Kidney epithelial cell (primary cell): ENCODE measurements at regions not wholly inside any gene's neighbourhood (a gene's known extent, or its start where the extent isn't known, plus 50 kb on each side); places are given as distances from the start of the nearest gene placed in this dataset.
"Not testable (repeated sequence)": the region's sequence is repeated elsewhere in the genome, so short reads cannot be mapped to it uniquely, and the experiment has no call there.

ENCODE experiments used
- DNase-seq: peaks from one replicate; pipeline ENCODE4 v3.0.0-alpha.2; 2010; ENCODE audit warnings: low read depth
- H3K27me3 ChIP-seq: 2 replicates; pipeline ENCODE4 v1.6.0; 2011; ENCODE audit warnings: low read length; ENCODE audit not compliant: control insufficient read depth, insufficient read depth
- H3K36me3 ChIP-seq: 2 replicates; pipeline ENCODE4 v1.5.1; 2011; ENCODE audit warnings: low read length; ENCODE audit not compliant: control insufficient read depth, insufficient read depth
- H3K4me3 ChIP-seq: 2 replicates; pipeline ENCODE4 v1.5.1; 2011; ENCODE audit warnings: low read depth, mild to moderate bottlenecking, control low read depth, low read length
- TF ChIP-seq, protein P1 (sequence below): IDR thresholded peaks from 2 replicates; pipeline ENCODE4 v1.5.1; 2011; ENCODE audit warnings: mild to moderate bottlenecking, moderate library complexity, low read length, control low read depth, inconsistent platforms; ENCODE audit not compliant: insufficient read depth, poor library complexity, severe bottlenecking

DNA sequence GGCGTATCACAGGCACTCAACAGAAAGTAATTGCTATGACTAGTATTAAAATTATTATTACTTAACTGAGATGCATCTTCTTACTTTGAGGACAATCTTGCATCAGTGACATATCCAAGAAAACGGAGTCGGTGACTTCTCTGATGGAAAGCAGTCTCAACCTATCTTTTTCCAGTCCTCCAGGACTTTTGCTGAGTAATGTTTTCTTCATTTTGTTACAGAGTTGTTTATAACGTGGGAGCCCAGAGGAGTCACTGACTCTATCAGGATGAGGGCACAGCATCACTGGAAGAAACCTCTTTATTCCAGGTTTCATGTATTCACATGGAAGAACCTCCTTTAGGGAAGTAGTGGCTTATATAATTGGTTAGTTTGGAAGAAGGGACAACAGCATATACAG, 51.5 kb upstream of the MELK start:
- Histone ChIP-seq H3K36me3 (no peaks in the 10 kb centered on the region), H3K27me3 (no peaks in the 10 kb centered on the region), H3K4me3 (no peak overlapping the region)
- TF ChIP-seq, protein P1, sequence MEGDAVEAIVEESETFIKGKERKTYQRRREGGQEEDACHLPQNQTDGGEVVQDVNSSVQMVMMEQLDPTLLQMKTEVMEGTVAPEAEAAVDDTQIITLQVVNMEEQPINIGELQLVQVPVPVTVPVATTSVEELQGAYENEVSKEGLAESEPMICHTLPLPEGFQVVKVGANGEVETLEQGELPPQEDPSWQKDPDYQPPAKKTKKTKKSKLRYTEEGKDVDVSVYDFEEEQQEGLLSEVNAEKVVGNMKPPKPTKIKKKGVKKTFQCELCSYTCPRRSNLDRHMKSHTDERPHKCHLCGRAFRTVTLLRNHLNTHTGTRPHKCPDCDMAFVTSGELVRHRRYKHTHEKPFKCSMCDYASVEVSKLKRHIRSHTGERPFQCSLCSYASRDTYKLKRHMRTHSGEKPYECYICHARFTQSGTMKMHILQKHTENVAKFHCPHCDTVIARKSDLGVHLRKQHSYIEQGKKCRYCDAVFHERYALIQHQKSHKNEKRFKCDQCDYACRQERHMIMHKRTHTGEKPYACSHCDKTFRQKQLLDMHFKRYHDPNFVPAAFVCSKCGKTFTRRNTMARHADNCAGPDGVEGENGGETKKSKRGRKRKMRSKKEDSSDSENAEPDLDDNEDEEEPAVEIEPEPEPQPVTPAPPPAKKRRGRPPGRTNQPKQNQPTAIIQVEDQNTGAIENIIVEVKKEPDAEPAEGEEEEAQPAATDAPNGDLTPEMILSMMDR, result no peak
- DNase-seq, result no peak

DNA sequence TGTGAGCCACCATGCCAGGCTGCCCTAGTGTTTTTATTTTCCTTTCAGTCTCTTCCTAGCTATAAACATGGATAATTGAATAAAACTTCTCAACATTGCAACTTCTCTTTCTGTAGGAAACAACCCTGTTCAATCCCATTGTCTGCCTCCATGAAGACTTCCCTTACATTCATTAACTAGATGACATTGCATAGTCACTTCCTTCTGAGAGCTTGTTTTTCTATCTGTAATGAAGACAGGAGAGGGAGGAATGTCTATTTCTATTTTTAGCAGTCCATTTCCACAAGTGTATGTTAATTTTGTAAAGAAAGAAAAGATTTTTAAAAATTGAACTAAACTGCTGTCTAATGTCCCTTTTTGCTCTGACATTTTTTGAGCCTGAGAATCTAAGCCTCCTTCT, 55.6 kb upstream of the MELK start:
- TF ChIP-seq, protein P1, result no peak
- peak; percentile 18 for DNase-seq
- no peaks in the 10 kb centered on the region for H3K36me3 ChIP-seq
- H3K27me3 ChIP-seq, result no peaks in the 10 kb centered on the region
- no peak overlapping the region for H3K4me3 ChIP-seq

DNA sequence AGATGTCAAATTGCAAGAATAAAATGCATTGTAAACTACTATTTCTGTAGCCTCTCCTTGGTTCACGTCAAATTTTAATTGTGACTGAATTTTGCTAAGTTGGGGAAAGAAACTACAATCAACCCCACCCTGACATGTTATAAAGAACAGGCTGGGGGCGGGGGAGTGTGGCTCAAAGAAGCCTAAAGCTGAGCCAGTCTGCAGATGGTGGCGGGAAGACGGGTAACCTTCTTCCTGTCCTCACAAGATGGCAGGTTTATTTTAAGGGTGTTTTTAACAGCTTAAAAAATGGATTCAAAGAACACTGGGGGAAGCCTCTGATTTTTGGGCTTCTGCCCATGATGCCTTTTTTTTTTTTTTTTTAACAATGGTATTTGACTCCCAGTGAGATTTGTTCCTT, 68.5 kb upstream of the MELK start:
- H3K36me3 ChIP-seq, result no peaks in the 10 kb centered on the region
- peaks cover 3% of the 10 kb centered on the region for H3K27me3 ChIP-seq
- no peak overlapping the region for H3K4me3 ChIP-seq
- no peak for DNase-seq
- TF ChIP-seq, protein P1, result no peak

DNA sequence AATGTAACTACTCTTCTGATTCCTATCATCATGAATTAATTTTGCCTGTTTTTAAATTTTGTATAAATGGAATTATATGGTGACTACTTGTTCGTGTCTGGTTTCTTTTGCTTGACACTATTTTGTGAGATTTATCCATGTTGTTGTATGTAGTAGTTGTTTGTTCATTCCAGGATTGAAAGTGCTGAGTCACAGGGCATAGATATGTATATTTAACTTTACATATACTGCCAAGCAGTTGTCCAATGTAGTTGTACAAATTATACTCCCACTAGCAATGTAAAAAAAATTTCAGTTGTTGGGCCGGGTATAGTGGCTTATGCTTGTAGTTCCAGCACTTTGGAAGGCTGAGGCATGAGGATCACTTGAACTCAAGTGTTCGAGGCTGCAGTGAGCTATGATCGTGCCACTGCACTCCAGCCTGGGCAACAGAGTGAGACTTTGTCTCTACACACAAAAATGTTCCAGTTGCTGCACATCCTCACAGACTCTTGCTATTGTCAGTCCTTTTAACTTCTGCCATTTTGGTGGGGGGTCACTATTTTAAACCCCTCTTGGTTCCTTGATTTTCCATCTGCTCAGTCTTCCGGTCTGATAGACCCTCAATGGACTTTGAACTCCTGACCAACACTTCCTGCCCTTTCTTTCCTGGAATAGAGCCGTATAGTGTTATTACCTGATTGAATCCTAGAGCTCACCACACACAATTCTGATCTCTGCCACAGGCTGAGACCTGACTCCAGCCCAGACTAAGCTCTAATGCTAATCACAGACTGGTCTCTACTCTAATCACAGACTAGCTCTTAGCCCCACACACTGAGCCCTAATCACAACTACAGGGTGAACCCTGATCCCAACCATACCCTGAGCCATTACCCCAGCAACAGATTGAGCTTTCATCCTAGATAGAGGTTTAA, 69.3 kb upstream of the MELK start:
- Histone ChIP-seq H3K4me3 (no peak overlapping the region), H3K27me3 (peaks cover 3% of the 10 kb centered on the region), H3K36me3 (no peaks in the 10 kb centered on the region)
- TF ChIP-seq, protein P1, result no peak
- DNase-seq, result no peak

DNA sequence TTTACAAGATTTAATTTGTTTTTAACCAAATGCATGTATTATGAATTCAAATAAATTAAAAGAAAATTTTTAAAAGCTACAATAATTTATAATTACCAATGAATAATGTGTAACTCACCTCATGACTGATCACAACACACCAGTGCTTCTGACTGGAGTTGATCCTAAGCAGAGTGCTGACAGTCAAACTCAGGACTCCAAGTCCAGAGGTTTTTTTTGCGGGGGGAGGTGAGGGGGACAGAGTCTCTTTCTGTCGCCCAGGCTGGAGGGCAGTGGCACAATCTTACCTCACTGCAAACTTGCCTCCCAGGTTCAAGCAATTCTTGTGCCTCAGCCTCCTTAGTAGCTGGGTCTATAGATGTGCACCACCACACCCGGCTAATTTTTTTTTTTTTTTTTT, 71.0 kb upstream of the MELK start:
- no peaks in the 10 kb centered on the region for H3K36me3 ChIP-seq
- DNase-seq, result no peak

DNA sequence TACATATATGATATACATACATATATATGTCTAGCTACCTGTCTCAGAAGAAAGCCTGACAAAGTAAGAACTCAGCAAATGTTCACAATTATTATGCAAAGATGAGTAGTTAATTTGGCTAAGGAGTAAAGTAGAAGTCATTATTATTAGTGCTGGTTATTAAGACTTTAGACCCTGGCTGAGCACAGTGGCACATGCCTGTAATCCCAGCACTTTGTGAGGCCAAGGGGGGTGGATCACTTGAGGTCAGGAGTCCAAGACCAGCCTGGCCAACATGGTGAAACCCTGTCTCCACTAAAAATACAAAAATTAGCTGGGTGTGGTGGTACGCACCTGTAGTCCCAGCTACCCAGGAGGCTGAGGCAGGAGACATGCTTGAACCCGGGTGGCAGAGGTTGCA, 71.8 kb upstream of the MELK start:
- not testable (repeated sequence) for H3K36me3 ChIP-seq, DNase-seq, H3K27me3 ChIP-seq, H3K4me3 ChIP-seq

More for the DNA sequence above, 71.0 kb upstream of the MELK start:
- TF ChIP-seq, protein P1, result no peak
- H3K4me3 ChIP-seq, result no peak overlapping the region
- peaks cover 3% of the 10 kb centered on the region for H3K27me3 ChIP-seq
